ENCODE measurements at regions not wholly inside any gene's neighbourhood (a gene's known extent, or its start where the extent isn't known, plus 50 kb on each side); places are given as distances from the start of the nearest gene placed in this dataset.

GRCh38 chr3:125645616-125646015 is 50.3 kb upstream of the OSBPL11 start:
- Histone ChIP-seq H3K4me3 (replicated peaks in 1 of 2; ENCODE audit: low read depth in 1 of 2, low read length in 2 of 2) (no peak overlapping the region), H4K20me1 (ENCODE audit: insufficient read depth) (no peaks in the 10 kb centered on the region), H2AFZ (ENCODE audit: low read depth, low read length, poor library complexity, severe bottlenecking) (no peak overlapping the region), H3K27ac (ENCODE audit: low read depth, low read length) (no peak overlapping the region), H3K27me3 (ENCODE audit: insufficient read depth, low read length) (no peaks in the 10 kb centered on the region), H3K79me2 (ENCODE audit: insufficient read depth, low read length) (no peaks in the 10 kb centered on the region), H3K9me3 (ENCODE audit: control insufficient read depth in 1 of 2, insufficient read depth in 1 of 2, low read depth in 1 of 2, low read length in 2 of 2) (no peaks in the 10 kb centered on the region), H3K9me2 (ENCODE audit: insufficient read depth) (no peaks in the 10 kb centered on the region), H3K4me2 (ENCODE audit: low read length) (no peak overlapping the region), H3K36me3 (ENCODE audit: control insufficient read depth in 1 of 2, insufficient read depth in 2 of 2, low read length in 2 of 2) (no peaks in the 10 kb centered on the region), H3K4me1 (ENCODE audit: control insufficient read depth in 1 of 2, insufficient read depth in 2 of 2, low read length in 2 of 2) (peaks cover 9 to 18% of the 10 kb centered on the region in 2 experiments), H3K9ac (ENCODE audit: low read length) (no peak overlapping the region)
- TF ChIP-seq SRF (IDR thresholded peaks at IDR 0.05; ENCODE audit: low read depth) (no peak), MAX (IDR thresholded peaks at IDR 0.05) (no peak), ZFX (IDR thresholded peaks at IDR 0.05) (no peak), ZBTB33 (IDR thresholded peaks at IDR 0.05; ENCODE audit: extremely low read depth, insufficient replicate concordance, low read length) (no peak), CBX3 (IDR thresholded peaks at IDR 0.05; ENCODE audit: low read depth) (no peak), CTCF (IDR thresholded peaks at IDR 0.05 in 2 of 3, conservative IDR thresholded peaks at IDR 0.05 in 1 of 3; ENCODE audit: borderline replicate concordance in 1 of 3, insufficient read depth in 1 of 3, low read depth in 2 of 3, low read length in 2 of 3) (no peak), EZH2phosphoT487 (IDR thresholded peaks at IDR 0.05; ENCODE audit: borderline replicate concordance) (no peak), TCF7L2 (IDR thresholded peaks at IDR 0.05; ENCODE audit: borderline replicate concordance, extremely low read depth, insufficient read depth, insufficient read length) (no peak), EZH2 (IDR thresholded peaks at IDR 0.05) (no peak), REST (IDR thresholded peaks at IDR 0.05; ENCODE audit: low read depth) (no peak), POLR2AphosphoS5 (IDR thresholded peaks at IDR 0.05; ENCODE audit: low read depth, low read length) (no peak), ELF1 (IDR thresholded peaks at IDR 0.05; ENCODE audit: borderline replicate concordance, low read depth) (no peak), JUND (IDR thresholded peaks at IDR 0.05) (no peak), EGR1 (IDR thresholded peaks at IDR 0.05; ENCODE audit: low read depth) (no peak), CEBPB (IDR thresholded peaks at IDR 0.05; ENCODE audit: low read depth) (no peak), ZNF274 (IDR thresholded peaks at IDR 0.05; ENCODE audit: low read depth, low read length) (no peak)
- no TSS peak for BruUV-seq (replicated peaks)
- no peak for DNase-seq (ENCODE audit: low read depth, low spot score)
- ATAC-seq: no peak
- RAD21 ChIA-PET (ENCODE audit: low non-redundant PET in 1 of 2, low total read pairs in 2 of 2, uncharacterized antibody in 2 of 2, unreplicated experiment in 2 of 2): no interaction called here
- CTCF ChIA-PET: no interaction called here
- POLR2A ChIA-PET: no interaction called here
- intact Hi-C loops (cut with micrococcal nuclease): no loop called here
